GM12878 (cell line): ENCODE measurements at regions not wholly inside any gene's neighbourhood (a gene's known extent, or its start where the extent isn't known, plus 50 kb on each side); places are given as distances from the start of the nearest gene placed in this dataset.

Source experiments
- ATAC-seq: fragments of 200-7000 bp; cut with Tn5 transposase; 3 replicates; pipeline ENCODE4 v1.9.1; 2020; ENCODE audit warnings: mild to moderate bottlenecking, moderate library complexity
- BruUV-seq: library from RNA; stranded (reverse); fragments of 400-500 nt; replicated peaks from 2 replicates; lab custom pipeline; 2021; lab: Mats Ljungman, UMichigan
- CTCF ChIA-PET: fragments of 300-600 bp; sonication (Branson Sonifier 250); formaldehyde crosslinking; extraction: SDS; loops from one replicate; lab custom pipeline; 2021; ENCODE audit warnings: inconsistent platforms; lab: Yijun Ruan, JAX
- POLR2A ChIA-PET: fragments of 350-600 bp; formaldehyde crosslinking; extraction: SDS; loops from one replicate; lab custom pipeline; 2021; ENCODE audit warnings: inconsistent platforms; lab: Charles Lee
- RAD21 ChIA-PET: fragments of 300-600 bp; sonication (Branson Sonifier 250); formaldehyde crosslinking; loops from one replicate; lab custom pipeline; 2023; ENCODE audit warnings: antibody characterized with exemption; ENCODE audit not compliant: unreplicated experiment; lab: Charles Lee
- SMC1A ChIA-PET: fragments of 300-600 bp; sonication (Branson Sonifier 250); formaldehyde crosslinking; loops from one replicate; lab custom pipeline; 2023; ENCODE audit not compliant: unreplicated experiment, uncharacterized antibody; lab: Charles Lee
- DNase-seq: peaks from one replicate; pipeline ENCODE4 v3.0.0-alpha.2; 2011; ENCODE audit warnings: low read depth, low spot score
- FAIRE-seq: peaks from 3 replicates; lab custom pipeline; 2011; peaks lifted over from hg19 to GRCh38; lab: Jason Lieb, UNC
- H2AFZ ChIP-seq: 2 replicates; pipeline ENCODE4 v1.6.0; 2011; ENCODE audit warnings: low read depth, low read length, control low read depth; ENCODE audit not compliant: control insufficient read depth
- H3K27ac ChIP-seq: 2 replicates; pipeline ENCODE4 v1.5.1; 2011; ENCODE audit warnings: control low read depth; ENCODE audit not compliant: control insufficient read depth, insufficient read depth
- H3K27me3 ChIP-seq, 2 experiments: replicated peaks in 1 of 2; 2 replicates each; pipeline versions ENCODE4 v1.6.0 to v1.6.1; 2011; ENCODE audit warnings: low read length in 1 of 2; ENCODE audit not compliant: control insufficient read depth in 2 of 2, insufficient read depth in 2 of 2
- H3K36me3 ChIP-seq, 2 experiments: 2 replicates each; pipeline ENCODE4 v1.5.1; 2011; ENCODE audit warnings: low read length in 1 of 2; ENCODE audit not compliant: control insufficient read depth in 2 of 2, insufficient read depth in 2 of 2
- H3K4me1 ChIP-seq: 2 replicates; pipeline ENCODE4 v1.6.1; 2011; ENCODE audit warnings: mild to moderate bottlenecking, low read length, moderate library complexity, mixed read lengths; ENCODE audit not compliant: control insufficient read depth, insufficient read depth
- H3K4me2 ChIP-seq: 2 replicates; pipeline ENCODE4 v1.6.0; 2011; ENCODE audit warnings: control low read depth; ENCODE audit not compliant: control insufficient read depth, insufficient read depth
- H3K4me3 ChIP-seq: fragments of 200-600 bp; sonication (generic); 2 replicates; pipeline ENCODE4 v1.5.1; 2016
- H3K79me2 ChIP-seq: 2 replicates; pipeline ENCODE4 v1.6.0; 2011; ENCODE audit warnings: low read length; ENCODE audit not compliant: control insufficient read depth, insufficient read depth
- H3K9ac ChIP-seq: 2 replicates; pipeline ENCODE4 v1.8.0; 2011; ENCODE audit warnings: low read length, control low read depth, mixed read lengths; ENCODE audit not compliant: control insufficient read depth, insufficient read depth
- H3K9me3 ChIP-seq: replicated peaks from 3 replicates; pipeline ENCODE4 v1.5.1; 2011; ENCODE audit warnings: mild to moderate bottlenecking, low read length; ENCODE audit not compliant: control insufficient read depth, insufficient read depth
- H4K20me1 ChIP-seq: 2 replicates; pipeline ENCODE4 v1.6.0; 2011; ENCODE audit not compliant: control insufficient read depth, insufficient read depth
- CEBPB ChIP-seq, 2 experiments: fragments of 150-350 bp in 1 of 2; IDR thresholded peaks; 2 replicates each; pipeline ENCODE4 v1.6.1; 2012 to 2014; ENCODE audit warnings: low read depth in 2 of 2, low read length in 2 of 2, borderline replicate concordance in 1 of 2, inconsistent platforms in 1 of 2
- CHD1 ChIP-seq: IDR thresholded peaks from 2 replicates; pipeline ENCODE4 v1.6.1; 2012; ENCODE audit warnings: low read depth, low read length, improper control_type of control experiment
- CHD4 ChIP-seq: fragments of 200-600 bp; sonication (generic); IDR thresholded peaks from 2 replicates; pipeline ENCODE4 v1.6.1; 2016; ENCODE audit warnings: mild to moderate bottlenecking
- ESRRA ChIP-seq: IDR thresholded peaks from 2 replicates; pipeline ENCODE4 v1.6.1; 2012; ENCODE audit warnings: mild to moderate bottlenecking, low read length, improper control_type of control experiment
- HCFC1 ChIP-seq: fragments of 150-350 bp; IDR thresholded peaks from 2 replicates; pipeline ENCODE4 v1.6.1; 2014; ENCODE audit warnings: low read length
- HDAC2 ChIP-seq: fragments of 200-600 bp; sonication (generic); IDR thresholded peaks from 2 replicates; pipeline ENCODE4 v1.6.1; 2017
- IKZF2 ChIP-seq, 2 experiments: fragments of 450-650 bp; IDR thresholded peaks; 2 replicates each; pipeline ENCODE4 v1.6.1; 2017; ENCODE audit warnings: mild to moderate bottlenecking in 2 of 2, moderate library complexity in 2 of 2
- LARP7 ChIP-seq: fragments of 450-650 bp; IDR thresholded peaks from 2 replicates; pipeline ENCODE4 v1.6.1; 2017; ENCODE audit warnings: mild to moderate bottlenecking
- PKNOX1 ChIP-seq: fragments of 450-650 bp; IDR thresholded peaks from 2 replicates; pipeline ENCODE4 v1.6.1; 2016; ENCODE audit warnings: mild to moderate bottlenecking
- RBBP5 ChIP-seq: fragments of 200-600 bp; sonication (generic); conservative IDR thresholded peaks from 2 replicates; pipeline ENCODE4 v1.6.1; 2016
- RUNX3 ChIP-seq: IDR thresholded peaks from 2 replicates; pipeline ENCODE4 v1.6.1; 2012; ENCODE audit warnings: low read length, inconsistent platforms
- SIX5 ChIP-seq: IDR thresholded peaks from 2 replicates; pipeline ENCODE4 v1.6.1; 2011; ENCODE audit warnings: mild to moderate bottlenecking, low read depth, low read length, moderate library complexity; ENCODE audit not compliant: severe bottlenecking
- STAT3 ChIP-seq: IDR thresholded peaks from 2 replicates; pipeline ENCODE4 v1.6.1; 2011; ENCODE audit warnings: low read depth, low read length, improper control_type of control experiment
- ZBED1 ChIP-seq: IDR thresholded peaks from 2 replicates; pipeline ENCODE4 v1.6.1; 2016; ENCODE audit warnings: borderline replicate concordance
- ZBTB11 ChIP-seq: fragments of 450-650 bp; formaldehyde crosslinking; IDR thresholded peaks from 2 replicates; pipeline ENCODE4 v1.5.0; 2022; ENCODE audit warnings: mild to moderate bottlenecking, missing genetic modification characterization
- ZNF274 ChIP-seq: IDR thresholded peaks from one replicate; pipeline ENCODE4 v1.8.0; 2011; ENCODE audit not compliant: insufficient read length, insufficient read depth
- ZNF622 ChIP-seq: fragments of 450-650 bp; IDR thresholded peaks from 2 replicates; pipeline ENCODE4 v1.6.1; 2017; ENCODE audit warnings: mild to moderate bottlenecking, inconsistent platforms
- ZSCAN29 ChIP-seq: fragments of 450-650 bp; IDR thresholded peaks from 2 replicates; pipeline ENCODE4 v1.6.1; 2017; ENCODE audit warnings: mild to moderate bottlenecking, moderate library complexity
- ZZZ3 ChIP-seq: IDR thresholded peaks from 2 replicates; pipeline ENCODE4 v1.6.1; 2011; ENCODE audit warnings: low read depth; ENCODE audit not compliant: control insufficient read depth, insufficient read length
- WGBS: methylation state at CpG from one replicate; pipeline ENCODE4 v1.1.6; 2016; ENCODE audit warnings: low lambda C conversion rate; ENCODE audit not compliant: insufficient replicate concordance, insufficient coverage; ENCODE audit errors: missing lambda C conversion rate; 5-methylcytosine and 5-hydroxymethylcytosine counted together
- in situ Hi-C: fragments of 300-500 bp; cut with MboI; formaldehyde crosslinking; loops from 9 replicates; pipeline ENCODE4 v1.14.3; 2018; ENCODE audit warnings: mixed read lengths
- intact Hi-C: fragments of 100-400 bp; cut with micrococcal nuclease; formaldehyde crosslinking; loops from one replicate; pipeline ENCODE4 v1.14.2; 2022; ENCODE audit not compliant: unreplicated experiment
- TF ChIP-seq, protein P1 (sequence below): fragments of 450-650 bp; IDR thresholded peaks from 2 replicates; pipeline ENCODE4 v1.6.1; 2017; ENCODE audit warnings: antibody characterized with exemption, mild to moderate bottlenecking, moderate library complexity

DNA sequence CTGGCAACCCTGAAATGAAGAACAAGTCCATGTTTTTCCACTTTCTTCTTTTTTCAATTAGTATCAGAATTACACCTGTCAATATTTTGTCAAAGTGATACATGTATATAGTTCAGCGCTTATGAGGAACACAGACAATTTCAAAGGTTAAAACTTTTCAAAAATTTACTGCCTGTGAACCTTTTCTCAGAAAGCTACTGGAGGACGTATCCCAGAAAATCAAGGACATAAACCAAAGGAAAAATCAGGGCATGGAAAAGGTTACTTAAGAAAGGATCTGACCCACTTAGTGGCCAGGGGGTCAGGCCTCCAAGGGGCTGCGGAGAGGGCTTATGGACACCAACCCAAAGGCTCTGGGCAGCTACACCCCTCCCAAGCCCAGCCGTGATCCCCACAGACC is 81.1 kb upstream of the ACTRT2 start:
- WGBS, result 18% methylated on average over 4 of the region's 4 CpGs
- no peaks in the 10 kb centered on the region for H3K27me3 ChIP-seq
- peaks cover under 1% of the 10 kb centered on the region; the same call in 1 of the 3 replicates for H3K9me3 ChIP-seq
- BruUV-seq, result no TSS peak
- no peaks in the 10 kb centered on the region for H3K4me1 ChIP-seq
- no peak overlapping the region for H2AFZ ChIP-seq
- POLR2A ChIA-PET, result no interaction called here
- CTCF ChIA-PET, result no interaction called here
- SMC1A ChIA-PET, result no interaction called here
- intact Hi-C loops (no loop called here), in situ Hi-C loops (no loop called here)
- H3K36me3 ChIP-seq, result no peaks in the 10 kb centered on the region
- no peak for FAIRE-seq
- H3K9ac ChIP-seq, result no peak overlapping the region
- no peak overlapping the region for H3K4me3 ChIP-seq
- DNase-seq, result no peak
- H3K79me2 ChIP-seq, result no peaks in the 10 kb centered on the region
- H3K27ac ChIP-seq, result no peak overlapping the region
- no peak overlapping the region for H3K4me2 ChIP-seq
- no peaks in the 10 kb centered on the region for H4K20me1 ChIP-seq
- no peak for ATAC-seq
- RAD21 ChIA-PET, result no interaction called here
- TF ChIP-seq ESRRA, result no peak
- TF ChIP-seq, protein P1, sequence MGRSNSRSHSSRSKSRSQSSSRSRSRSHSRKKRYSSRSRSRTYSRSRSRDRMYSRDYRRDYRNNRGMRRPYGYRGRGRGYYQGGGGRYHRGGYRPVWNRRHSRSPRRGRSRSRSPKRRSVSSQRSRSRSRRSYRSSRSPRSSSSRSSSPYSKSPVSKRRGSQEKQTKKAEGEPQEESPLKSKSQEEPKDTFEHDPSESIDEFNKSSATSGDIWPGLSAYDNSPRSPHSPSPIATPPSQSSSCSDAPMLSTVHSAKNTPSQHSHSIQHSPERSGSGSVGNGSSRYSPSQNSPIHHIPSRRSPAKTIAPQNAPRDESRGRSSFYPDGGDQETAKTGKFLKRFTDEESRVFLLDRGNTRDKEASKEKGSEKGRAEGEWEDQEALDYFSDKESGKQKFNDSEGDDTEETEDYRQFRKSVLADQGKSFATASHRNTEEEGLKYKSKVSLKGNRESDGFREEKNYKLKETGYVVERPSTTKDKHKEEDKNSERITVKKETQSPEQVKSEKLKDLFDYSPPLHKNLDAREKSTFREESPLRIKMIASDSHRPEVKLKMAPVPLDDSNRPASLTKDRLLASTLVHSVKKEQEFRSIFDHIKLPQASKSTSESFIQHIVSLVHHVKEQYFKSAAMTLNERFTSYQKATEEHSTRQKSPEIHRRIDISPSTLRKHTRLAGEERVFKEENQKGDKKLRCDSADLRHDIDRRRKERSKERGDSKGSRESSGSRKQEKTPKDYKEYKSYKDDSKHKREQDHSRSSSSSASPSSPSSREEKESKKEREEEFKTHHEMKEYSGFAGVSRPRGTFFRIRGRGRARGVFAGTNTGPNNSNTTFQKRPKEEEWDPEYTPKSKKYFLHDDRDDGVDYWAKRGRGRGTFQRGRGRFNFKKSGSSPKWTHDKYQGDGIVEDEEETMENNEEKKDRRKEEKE, result no peak
- TF ChIP-seq IKZF2 (IDR thresholded peaks at IDR 0.05), result no peak
- TF ChIP-seq ZNF274, result no peak
- no peak for TF ChIP-seq LARP7
- no peak for TF ChIP-seq ZSCAN29
- TF ChIP-seq ZBTB11 (CRISPR knock-in tag), result no peak
- TF ChIP-seq PKNOX1, result no peak
- no peak for TF ChIP-seq HDAC2
- TF ChIP-seq HCFC1, result no peak
- no peak for TF ChIP-seq SIX5
- no peak for TF ChIP-seq STAT3
- TF ChIP-seq RUNX3, result no peak
- no peak for TF ChIP-seq RBBP5
- TF ChIP-seq CEBPB (IDR thresholded peaks at IDR 0.05; ENCODE audit: borderline replicate concordance in 1 of 2, low read depth in 2 of 2, low read length in 2 of 2), result no peak
- no peak for TF ChIP-seq ZZZ3
- TF ChIP-seq ZNF622, result no peak
- TF ChIP-seq CHD1, result no peak
- no peak for TF ChIP-seq ZBED1
- no peak for TF ChIP-seq CHD4
